Thyroid gland (tissue), 4 donors: ENCODE measurements at regions not wholly inside any gene's neighbourhood (a gene's known extent, or its start where the extent isn't known, plus 50 kb on each side); places are given as distances from the start of the nearest gene placed in this dataset.

Source experiments
- POLR2A ChIP-seq, 2 donors: fragments of 450-650 bp; IDR thresholded peaks; one replicate each; pipeline ENCODE4 v1.6.1; 2017; ENCODE audit warnings: antibody characterized with exemption in 2 of 2, mild to moderate bottlenecking in 2 of 2, moderate library complexity in 1 of 2
- TF ChIP-seq, protein P1 (sequence below), 6 experiments: fragments of 200-600 bp in 3 of 6; fragments of 450-650 bp in 3 of 6; sonication (generic) in 3 of 6; IDR thresholded peaks; one replicate each; pipeline ENCODE4 v1.5.1; 2016 to 2019; ENCODE audit warnings: antibody characterized with exemption in 6 of 6, mild to moderate bottlenecking in 2 of 6, inconsistent platforms in 1 of 6, moderate library complexity in 1 of 6

- TF ChIP-seq, protein P1, sequence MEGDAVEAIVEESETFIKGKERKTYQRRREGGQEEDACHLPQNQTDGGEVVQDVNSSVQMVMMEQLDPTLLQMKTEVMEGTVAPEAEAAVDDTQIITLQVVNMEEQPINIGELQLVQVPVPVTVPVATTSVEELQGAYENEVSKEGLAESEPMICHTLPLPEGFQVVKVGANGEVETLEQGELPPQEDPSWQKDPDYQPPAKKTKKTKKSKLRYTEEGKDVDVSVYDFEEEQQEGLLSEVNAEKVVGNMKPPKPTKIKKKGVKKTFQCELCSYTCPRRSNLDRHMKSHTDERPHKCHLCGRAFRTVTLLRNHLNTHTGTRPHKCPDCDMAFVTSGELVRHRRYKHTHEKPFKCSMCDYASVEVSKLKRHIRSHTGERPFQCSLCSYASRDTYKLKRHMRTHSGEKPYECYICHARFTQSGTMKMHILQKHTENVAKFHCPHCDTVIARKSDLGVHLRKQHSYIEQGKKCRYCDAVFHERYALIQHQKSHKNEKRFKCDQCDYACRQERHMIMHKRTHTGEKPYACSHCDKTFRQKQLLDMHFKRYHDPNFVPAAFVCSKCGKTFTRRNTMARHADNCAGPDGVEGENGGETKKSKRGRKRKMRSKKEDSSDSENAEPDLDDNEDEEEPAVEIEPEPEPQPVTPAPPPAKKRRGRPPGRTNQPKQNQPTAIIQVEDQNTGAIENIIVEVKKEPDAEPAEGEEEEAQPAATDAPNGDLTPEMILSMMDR (IDR thresholded peaks at IDR 0.05), result no peak
- no peak for TF ChIP-seq POLR2A (IDR thresholded peaks at IDR 0.05)
These were observed 91.4 kb upstream of the DYNLRB2 start for GRCh38 chr16:80449392-80449791.
